Tibial artery (tissue), 4 donors: ENCODE measurements at regions not wholly inside any gene's neighbourhood (a gene's known extent, or its start where the extent isn't known, plus 50 kb on each side); places are given as distances from the start of the nearest gene placed in this dataset.

Experiments
- DNase-seq, 2 donors: peaks; one replicate each; pipeline ENCODE4 v3.0.0-alpha.2; 2019
- H3K27ac ChIP-seq, 2 donors: fragments of 200-600 bp; sonication (generic) in 1 of 2; 1 replicate in 1 of 2; 2 replicates in 1 of 2; pipeline ENCODE4 v1.5.1; 2018 to 2019; ENCODE audit warnings: mild to moderate bottlenecking in 1 of 2
- H3K27me3 ChIP-seq, 2 donors: fragments of 200-600 bp; sonication (generic) in 1 of 2; one replicate each; pipeline versions ENCODE4 v1.5.1 to v1.6.0; 2016 to 2019
- H3K36me3 ChIP-seq, 3 donors: fragments of 200-600 bp; sonication (generic) in 2 of 3; one replicate each; pipeline ENCODE4 v1.5.1; 2016 to 2019; ENCODE audit warnings: mild to moderate bottlenecking in 2 of 3
- H3K4me1 ChIP-seq, 4 donors: fragments of 200-600 bp; sonication (generic) in 2 of 4; 1 replicate in 3 of 4; 2 replicates in 1 of 4; pipeline ENCODE4 v1.5.1; 2016 to 2019
- H3K4me3 ChIP-seq, 2 donors: fragments of 200-600 bp; sonication (generic) in 1 of 2; 1 replicate in 1 of 2; 2 replicates in 1 of 2; pipeline ENCODE4 v1.5.1; 2018 to 2019; ENCODE audit warnings: mild to moderate bottlenecking in 2 of 2
- H3K9me3 ChIP-seq, 3 donors: fragments of 200-600 bp; sonication (generic) in 1 of 3; one replicate each; pipeline ENCODE4 v1.5.1; 2016 to 2019
- intact Hi-C: fragments of 100-400 bp; cut with DNase I; formaldehyde crosslinking; loops from one replicate; pipeline ENCODE4 v1.15.0; 2023; ENCODE audit warnings: low total_unique reads
- TF ChIP-seq, protein P1 (sequence below), 2 experiments: fragments of 200-600 bp in 1 of 2; fragments of 450-650 bp in 1 of 2; IDR thresholded peaks; one replicate each; pipeline ENCODE4 v1.5.1; 2017 to 2019; ENCODE audit warnings: antibody characterized with exemption in 2 of 2, mild to moderate bottlenecking in 1 of 2, moderate library complexity in 1 of 2

GRCh38 chr4:89538171-89538570 lies 230.6 kb upstream of the GPRIN3 start:
- Histone ChIP-seq H3K9me3 (peaks cover 0 to 4% (median 0%) of the 10 kb centered on the region in 3 donors), H3K27me3 (no peaks in the 10 kb centered on the region), H3K27ac (no peak overlapping the region), H3K4me3 (no peak overlapping the region), H3K36me3 (no peaks in the 10 kb centered on the region), H3K4me1 (no peaks in the 10 kb centered on the region)
- TF ChIP-seq, protein P1, sequence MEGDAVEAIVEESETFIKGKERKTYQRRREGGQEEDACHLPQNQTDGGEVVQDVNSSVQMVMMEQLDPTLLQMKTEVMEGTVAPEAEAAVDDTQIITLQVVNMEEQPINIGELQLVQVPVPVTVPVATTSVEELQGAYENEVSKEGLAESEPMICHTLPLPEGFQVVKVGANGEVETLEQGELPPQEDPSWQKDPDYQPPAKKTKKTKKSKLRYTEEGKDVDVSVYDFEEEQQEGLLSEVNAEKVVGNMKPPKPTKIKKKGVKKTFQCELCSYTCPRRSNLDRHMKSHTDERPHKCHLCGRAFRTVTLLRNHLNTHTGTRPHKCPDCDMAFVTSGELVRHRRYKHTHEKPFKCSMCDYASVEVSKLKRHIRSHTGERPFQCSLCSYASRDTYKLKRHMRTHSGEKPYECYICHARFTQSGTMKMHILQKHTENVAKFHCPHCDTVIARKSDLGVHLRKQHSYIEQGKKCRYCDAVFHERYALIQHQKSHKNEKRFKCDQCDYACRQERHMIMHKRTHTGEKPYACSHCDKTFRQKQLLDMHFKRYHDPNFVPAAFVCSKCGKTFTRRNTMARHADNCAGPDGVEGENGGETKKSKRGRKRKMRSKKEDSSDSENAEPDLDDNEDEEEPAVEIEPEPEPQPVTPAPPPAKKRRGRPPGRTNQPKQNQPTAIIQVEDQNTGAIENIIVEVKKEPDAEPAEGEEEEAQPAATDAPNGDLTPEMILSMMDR (IDR thresholded peaks at IDR 0.05), result no peak
- DNase-seq, result no peak
- intact Hi-C loops, result no loop called here

- Histone ChIP-seq H3K4me3 (no peak overlapping the region), H3K27me3 (no peaks in the 10 kb centered on the region), H3K4me1 (no peaks in the 10 kb centered on the region), H3K27ac (no peak overlapping the region), H3K9me3 (no peaks in the 10 kb centered on the region), H3K36me3 (no peaks in the 10 kb centered on the region)
- TF ChIP-seq, protein P1 (IDR thresholded peaks at IDR 0.05), result no peak
- DNase-seq, result no peak
- intact Hi-C loops, result no loop called here
Measured at GRCh38 chr4:89537281-89537680, 229.7 kb upstream of the GPRIN3 start.

- intact Hi-C loops, result no loop called here
- Histone ChIP-seq H3K27me3 (no peaks in the 10 kb centered on the region), H3K9me3 (no peaks in the 10 kb centered on the region), H3K36me3 (no peaks in the 10 kb centered on the region), H3K4me3 (no peak overlapping the region), H3K4me1 (no peaks in the 10 kb centered on the region), H3K27ac (no peak overlapping the region)
- TF ChIP-seq, protein P1 (IDR thresholded peaks at IDR 0.05), result no peak
- DNase-seq, result no peak
Measured at GRCh38 chr4:89535251-89535650, 227.7 kb upstream of the GPRIN3 start.

DNA sequence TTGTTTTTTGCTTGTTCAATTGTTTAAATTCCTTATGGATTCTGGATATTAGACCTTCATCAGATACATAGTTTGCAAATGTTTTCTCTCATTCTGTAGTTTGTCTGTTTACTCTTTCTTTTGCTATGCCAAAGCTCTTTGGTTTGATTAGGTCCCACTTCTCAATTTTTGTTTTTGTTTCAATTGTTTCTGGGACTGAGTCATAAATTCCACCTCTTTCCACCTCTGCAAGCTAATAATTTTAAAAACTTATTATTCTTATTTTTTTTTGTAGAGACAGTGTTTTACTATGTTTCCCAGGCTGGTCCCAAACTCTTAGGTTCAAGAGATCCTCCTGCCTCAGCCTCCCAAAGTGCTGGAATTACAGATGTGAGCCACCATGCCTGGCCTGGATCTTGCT lies 226.8 kb upstream of the GPRIN3 start:
- TF ChIP-seq, protein P1 (IDR thresholded peaks at IDR 0.05), result no peak
- Histone ChIP-seq H3K4me3 (no peak overlapping the region), H3K9me3 (no peaks in the 10 kb centered on the region), H3K27ac (no peak overlapping the region), H3K36me3 (no peaks in the 10 kb centered on the region), H3K27me3 (no peaks in the 10 kb centered on the region), H3K4me1 (no peaks in the 10 kb centered on the region)
- DNase-seq, result no peak
- intact Hi-C loops, result no loop called here

DNA sequence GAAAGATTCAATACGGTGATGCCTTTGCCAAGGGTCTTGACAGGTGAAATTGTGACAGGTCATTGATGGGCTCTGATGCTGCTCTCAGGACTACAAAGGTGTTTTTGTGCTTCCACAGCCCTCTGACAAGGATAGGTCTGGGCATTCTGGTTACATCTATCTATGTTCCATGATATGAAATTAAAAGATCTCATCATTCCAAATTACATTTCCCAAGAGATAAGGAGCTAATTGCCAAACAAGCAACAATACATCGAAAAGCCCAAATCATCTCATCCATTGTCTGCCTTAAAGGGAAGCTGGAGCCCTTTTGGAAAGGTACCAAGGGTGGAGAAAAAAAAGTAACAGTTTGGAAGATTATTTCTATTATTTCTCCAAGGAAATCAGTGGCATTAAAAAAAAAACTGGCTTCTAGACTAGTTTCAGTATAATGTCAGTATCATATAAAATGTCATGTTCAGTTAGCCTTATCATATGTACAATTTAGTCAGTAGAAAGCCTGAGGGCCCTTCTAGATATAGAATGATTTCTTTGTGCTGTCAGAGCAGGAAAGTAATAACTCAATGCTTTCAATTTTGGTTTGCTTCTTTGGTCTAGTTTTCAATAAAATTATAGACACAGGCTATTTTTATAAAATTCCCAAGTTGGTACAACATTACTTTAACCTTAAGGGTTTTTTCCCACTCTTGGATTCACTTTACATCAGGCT lies 224.5 kb upstream of the GPRIN3 start:
- no peaks in the 10 kb centered on the region for H3K4me1 ChIP-seq
- intact Hi-C loops, result no loop called here
- DNase-seq, result no peak

More for the DNA sequence above, 224.5 kb upstream of the GPRIN3 start:
- Histone ChIP-seq H3K4me3 (no peak overlapping the region), H3K27ac (no peak overlapping the region), H3K9me3 (no peaks in the 10 kb centered on the region), H3K27me3 (no peaks in the 10 kb centered on the region), H3K36me3 (no peaks in the 10 kb centered on the region)
- TF ChIP-seq, protein P1 (IDR thresholded peaks at IDR 0.05), result no peak
